Gastrocnemius medialis (tissue), 4 donors: ENCODE measurements at regions not wholly inside any gene's neighbourhood (a gene's known extent, or its start where the extent isn't known, plus 50 kb on each side); places are given as distances from the start of the nearest gene placed in this dataset.

ENCODE experiments used
- ATAC-seq, 2 donors: fragments of 150-250 bp; one replicate each; pipeline ENCODE4 v1.9.1; 2016
- DNase-seq, 2 donors: peaks; one replicate each; pipeline ENCODE4 v3.0.0-alpha.2; 2019
- H3K27ac ChIP-seq, 4 donors: fragments of 200-600 bp; sonication (generic); 1 replicate in 1 of 4; 2 replicates in 3 of 4; pipeline ENCODE4 v1.5.1; 2016 to 2018; ENCODE audit warnings: mild to moderate bottlenecking in 2 of 4, moderate library complexity in 1 of 4
- H3K27me3 ChIP-seq, 3 donors: fragments of 200-600 bp; sonication (generic) in 2 of 3; 1 replicate in 1 of 3; 2 replicates in 2 of 3; pipeline versions ENCODE4 v1.5.1 to v1.6.0; 2016 to 2019; ENCODE audit warnings: mild to moderate bottlenecking in 1 of 3, moderate library complexity in 1 of 3
- H3K36me3 ChIP-seq, 2 donors: fragments of 200-600 bp; sonication (generic) in 1 of 2; one replicate each; pipeline ENCODE4 v1.5.1; 2017 to 2018
- H3K4me1 ChIP-seq, 2 donors: fragments of 200-600 bp; sonication (generic) in 1 of 2; one replicate each; pipeline ENCODE4 v1.5.1; 2016 to 2017; ENCODE audit warnings: mild to moderate bottlenecking in 2 of 2
- H3K4me3 ChIP-seq, 4 donors: fragments of 200-600 bp; sonication (generic) in 3 of 4; 1 replicate in 1 of 4; 2 replicates in 3 of 4; pipeline ENCODE4 v1.5.1; 2016 to 2019; ENCODE audit warnings: mild to moderate bottlenecking in 2 of 4
- H3K9me3 ChIP-seq, 3 donors: fragments of 200-600 bp; sonication (generic) in 2 of 3; 1 replicate in 1 of 3; 2 replicates in 2 of 3; pipeline ENCODE4 v1.5.1; 2016 to 2019
- POLR2A ChIP-seq, 2 donors: fragments of 450-650 bp; IDR thresholded peaks; one replicate each; pipeline ENCODE4 v1.6.1; 2017; ENCODE audit warnings: antibody characterized with exemption in 2 of 2, mild to moderate bottlenecking in 2 of 2, moderate library complexity in 2 of 2
- in situ Hi-C, 4 donors: fragments of 200-750 bp; cut with MboI; loops; one replicate each; pipeline versions ENCODE4 v1.15.0 to v1.8.0; 2017; ENCODE audit warnings: low sequenced_read_pairs in 4 of 4
- intact Hi-C: fragments of 100-400 bp; cut with DNase I; formaldehyde crosslinking; loops from one replicate; pipeline ENCODE4 v1.15.1; 2023; ENCODE audit warnings: low total_unique reads
- TF ChIP-seq, protein P1 (sequence below), 5 experiments: fragments of 450-650 bp in 3 of 5; fragments of 200-600 bp in 2 of 5; sonication (generic) in 2 of 5; IDR thresholded peaks in 4 of 5; conservative IDR thresholded peaks in 1 of 5; 1 replicate in 4 of 5; 2 replicates in 1 of 5; pipeline ENCODE4 v1.5.1; 2016 to 2019; ENCODE audit warnings: antibody characterized with exemption in 5 of 5, mild to moderate bottlenecking in 3 of 5, moderate library complexity in 3 of 5

DNA sequence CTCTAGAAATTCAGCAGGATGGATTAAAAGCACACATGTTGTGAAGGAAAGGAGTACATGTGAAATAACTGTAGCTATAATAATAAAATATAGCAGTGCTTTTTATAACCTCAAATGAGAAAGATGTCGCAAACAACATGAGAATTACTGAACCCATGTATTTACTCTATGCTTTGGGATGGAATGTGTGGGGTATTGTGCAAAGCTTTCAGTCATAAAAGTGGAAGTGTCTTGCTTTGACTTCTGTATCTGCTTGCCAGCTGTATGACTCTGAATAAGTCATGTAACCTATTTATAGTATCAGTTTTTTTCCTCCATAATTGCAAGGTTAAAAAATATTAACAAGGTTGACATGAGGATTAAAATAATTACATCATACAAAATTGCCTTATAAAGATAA, 519.3 kb upstream of the CADM2 start:
- intact Hi-C loops: no loop called here
- H3K4me1 ChIP-seq: no peaks in the 10 kb centered on the region
- H3K27me3 ChIP-seq: no peaks in the 10 kb centered on the region
- H3K4me3 ChIP-seq: no peak overlapping the region
- TF ChIP-seq, protein P1, sequence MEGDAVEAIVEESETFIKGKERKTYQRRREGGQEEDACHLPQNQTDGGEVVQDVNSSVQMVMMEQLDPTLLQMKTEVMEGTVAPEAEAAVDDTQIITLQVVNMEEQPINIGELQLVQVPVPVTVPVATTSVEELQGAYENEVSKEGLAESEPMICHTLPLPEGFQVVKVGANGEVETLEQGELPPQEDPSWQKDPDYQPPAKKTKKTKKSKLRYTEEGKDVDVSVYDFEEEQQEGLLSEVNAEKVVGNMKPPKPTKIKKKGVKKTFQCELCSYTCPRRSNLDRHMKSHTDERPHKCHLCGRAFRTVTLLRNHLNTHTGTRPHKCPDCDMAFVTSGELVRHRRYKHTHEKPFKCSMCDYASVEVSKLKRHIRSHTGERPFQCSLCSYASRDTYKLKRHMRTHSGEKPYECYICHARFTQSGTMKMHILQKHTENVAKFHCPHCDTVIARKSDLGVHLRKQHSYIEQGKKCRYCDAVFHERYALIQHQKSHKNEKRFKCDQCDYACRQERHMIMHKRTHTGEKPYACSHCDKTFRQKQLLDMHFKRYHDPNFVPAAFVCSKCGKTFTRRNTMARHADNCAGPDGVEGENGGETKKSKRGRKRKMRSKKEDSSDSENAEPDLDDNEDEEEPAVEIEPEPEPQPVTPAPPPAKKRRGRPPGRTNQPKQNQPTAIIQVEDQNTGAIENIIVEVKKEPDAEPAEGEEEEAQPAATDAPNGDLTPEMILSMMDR (IDR thresholded peaks at IDR 0.05 in 4 of 5, conservative IDR thresholded peaks at IDR 0.05 in 1 of 5): no peak
- TF ChIP-seq POLR2A (IDR thresholded peaks at IDR 0.05): no peak
- H3K9me3 ChIP-seq: no peaks in the 10 kb centered on the region
- in situ Hi-C loops: no loop called here
- DNase-seq (no peak), ATAC-seq (no peak)
- no peaks in the 10 kb centered on the region for H3K36me3 ChIP-seq
- no peak overlapping the region for H3K27ac ChIP-seq

DNA sequence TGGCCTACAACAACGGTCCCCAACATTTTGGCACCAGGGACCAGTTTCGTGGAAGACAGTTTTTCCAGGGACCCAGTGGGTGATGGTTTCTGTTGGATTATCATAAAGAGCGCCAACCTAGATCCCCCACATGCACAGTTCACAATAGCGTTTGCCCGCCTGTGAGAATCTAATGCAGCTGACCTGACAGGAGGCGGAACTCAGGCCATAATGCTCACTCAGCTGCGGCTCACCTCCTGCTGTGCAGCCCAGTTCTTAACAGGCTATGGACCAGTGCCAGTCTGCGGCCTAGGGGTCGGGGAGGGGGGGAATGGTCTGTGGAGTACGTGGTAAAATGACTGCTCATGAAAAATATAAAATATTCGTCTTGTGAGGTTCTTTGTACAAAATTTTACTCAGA, 518.5 kb upstream of the CADM2 start:
- Histone ChIP-seq H3K36me3 (no peaks in the 10 kb centered on the region), H3K4me1 (no peaks in the 10 kb centered on the region), H3K4me3 (no peak overlapping the region), H3K27ac (no peak overlapping the region), H3K9me3 (no peaks in the 10 kb centered on the region), H3K27me3 (no peaks in the 10 kb centered on the region)
- ATAC-seq: no peak
- TF ChIP-seq, protein P1 (IDR thresholded peaks at IDR 0.05 in 4 of 5, conservative IDR thresholded peaks at IDR 0.05 in 1 of 5): no peak
- TF ChIP-seq POLR2A (IDR thresholded peaks at IDR 0.05): no peak
- in situ Hi-C loops (no loop called here), intact Hi-C loops (no loop called here)
- DNase-seq: no peak

DNA sequence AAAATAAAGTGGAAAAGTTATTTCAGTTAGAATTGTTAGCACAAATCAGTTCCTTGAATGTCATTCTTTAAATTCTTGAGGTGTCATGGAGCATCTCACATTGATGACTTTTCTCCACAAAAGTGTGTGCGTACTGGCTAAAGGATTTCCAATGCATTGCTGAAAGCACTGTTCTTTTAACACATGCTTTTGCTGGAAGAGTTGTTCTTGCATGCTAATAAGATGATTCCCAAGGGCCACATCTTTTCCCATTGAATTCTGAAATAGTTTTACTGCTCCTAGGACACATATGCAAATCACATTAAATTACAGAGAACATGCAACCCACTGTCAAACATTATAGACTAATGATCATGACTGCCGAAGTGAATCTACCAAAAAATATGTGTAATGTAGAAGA, 516.3 kb upstream of the CADM2 start:
- ATAC-seq (no peak), DNase-seq (no peak)
- H3K4me1 ChIP-seq: no peaks in the 10 kb centered on the region
- no peak overlapping the region for H3K4me3 ChIP-seq
- TF ChIP-seq POLR2A (IDR thresholded peaks at IDR 0.05): no peak
- TF ChIP-seq, protein P1 (IDR thresholded peaks at IDR 0.05 in 4 of 5, conservative IDR thresholded peaks at IDR 0.05 in 1 of 5): no peak
- no peaks in the 10 kb centered on the region for H3K36me3 ChIP-seq
- no peaks in the 10 kb centered on the region for H3K9me3 ChIP-seq
- no peaks in the 10 kb centered on the region for H3K27me3 ChIP-seq
- intact Hi-C loops: no loop called here
- H3K27ac ChIP-seq: no peak overlapping the region
- in situ Hi-C loops: no loop called here

DNA sequence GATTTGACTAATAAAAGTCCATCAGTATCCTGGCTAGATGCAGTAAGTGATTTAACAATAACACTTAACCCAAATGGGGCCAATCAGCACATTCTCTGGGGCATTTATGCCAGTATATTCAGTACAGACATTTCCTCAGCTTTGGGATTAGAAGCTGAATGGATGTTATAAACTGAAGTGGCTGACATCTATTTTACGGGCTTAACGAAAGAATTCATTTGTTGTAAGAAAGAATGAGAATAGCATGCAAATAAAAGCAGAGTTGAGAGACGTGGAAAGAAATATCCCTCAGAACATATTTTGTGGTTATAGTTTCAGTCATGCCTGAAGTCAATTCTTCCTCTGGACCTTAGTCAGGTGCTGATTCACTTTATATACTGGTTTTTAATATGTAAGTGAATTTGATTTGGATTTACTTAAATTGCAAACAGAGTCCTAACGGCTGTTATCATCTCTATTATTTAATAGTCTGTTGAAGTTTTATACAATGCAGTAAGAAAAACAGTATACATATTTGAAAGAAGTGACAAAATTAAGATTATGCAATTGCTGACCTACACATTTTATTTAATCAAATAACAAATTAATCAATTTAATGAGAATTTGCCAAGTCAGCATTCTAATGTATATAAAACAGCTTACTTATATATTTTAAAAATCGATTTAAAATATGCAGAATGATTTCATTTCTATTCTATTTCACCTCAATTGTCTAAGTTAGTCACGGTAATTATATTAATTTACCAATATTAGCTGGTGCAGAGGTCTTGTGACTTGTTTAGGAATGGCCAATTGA, 513.9 kb upstream of the CADM2 start:
- H3K9me3 ChIP-seq: no peaks in the 10 kb centered on the region
- no peak for DNase-seq
- no peaks in the 10 kb centered on the region for H3K4me1 ChIP-seq
- ATAC-seq: no peak
- H3K27ac ChIP-seq: no peak overlapping the region
- no peaks in the 10 kb centered on the region for H3K27me3 ChIP-seq
- no peaks in the 10 kb centered on the region for H3K36me3 ChIP-seq
- in situ Hi-C loops: no loop called here
- TF ChIP-seq, protein P1 (IDR thresholded peaks at IDR 0.05 in 4 of 5, conservative IDR thresholded peaks at IDR 0.05 in 1 of 5): no peak
- TF ChIP-seq POLR2A (IDR thresholded peaks at IDR 0.05): no peak
- H3K4me3 ChIP-seq: no peak overlapping the region
- intact Hi-C loops: no loop called here

DNA sequence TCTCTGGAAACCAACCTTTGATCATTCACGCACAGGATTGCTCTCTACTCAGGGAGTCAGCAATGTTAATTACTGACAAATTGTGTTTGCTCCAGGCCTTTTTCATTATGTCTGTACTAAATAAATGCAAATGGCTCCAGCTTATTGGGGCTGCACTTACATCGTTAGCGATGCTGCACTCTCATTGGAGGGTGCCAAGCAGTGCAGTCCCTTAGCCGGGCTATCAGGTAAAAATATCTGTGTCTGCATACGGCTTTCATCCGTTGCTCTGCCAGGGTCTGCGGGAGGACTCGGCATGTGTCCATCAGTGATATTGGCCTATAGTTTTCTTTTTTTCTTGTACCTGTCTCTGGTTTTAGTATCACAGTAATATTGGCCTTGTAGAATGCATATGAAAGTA, 471.5 kb upstream of the CADM2 start:
- H3K27me3 ChIP-seq: no peaks in the 10 kb centered on the region
- intact Hi-C loops (no loop called here), in situ Hi-C loops (no loop called here)
- no peak for DNase-seq
- H3K9me3 ChIP-seq: no peaks in the 10 kb centered on the region
- TF ChIP-seq, protein P1 (IDR thresholded peaks at IDR 0.05 in 4 of 5, conservative IDR thresholded peaks at IDR 0.05 in 1 of 5): no peak
- TF ChIP-seq POLR2A (IDR thresholded peaks at IDR 0.05): no peak
- H3K4me1 ChIP-seq: no peaks in the 10 kb centered on the region
- H3K36me3 ChIP-seq: no peaks in the 10 kb centered on the region
- H3K27ac ChIP-seq: no peak overlapping the region
- H3K4me3 ChIP-seq: no peak overlapping the region
- ATAC-seq: no peak
